Skeletal muscle satellite cell (primary cell): ENCODE measurements at regions not wholly inside any gene's neighbourhood (a gene's known extent, or its start where the extent isn't known, plus 50 kb on each side); places are given as distances from the start of the nearest gene placed in this dataset.

Experiments used
- H3K27me3 ChIP-seq: 2 replicates; pipeline ENCODE4 v1.7.0; 2013; ENCODE audit warnings: low read length; ENCODE audit not compliant: control insufficient read depth, insufficient read depth
- H3K36me3 ChIP-seq: 2 replicates; pipeline ENCODE4 v1.7.0; 2013; ENCODE audit warnings: mild to moderate bottlenecking, control low read depth, low read length; ENCODE audit not compliant: insufficient read depth
- H3K4me1 ChIP-seq: 2 replicates; pipeline ENCODE4 v1.7.0; 2013; ENCODE audit warnings: low read length; ENCODE audit not compliant: control insufficient read depth, insufficient read depth
- H3K4me2 ChIP-seq: 2 replicates; pipeline ENCODE4 v1.7.0; 2013; ENCODE audit warnings: mild to moderate bottlenecking, low read length
- H3K4me3 ChIP-seq: 2 replicates; pipeline ENCODE4 v1.7.0; 2013; ENCODE audit warnings: low read length
- H3K9ac ChIP-seq: 2 replicates; pipeline ENCODE4 v1.7.0; 2013; ENCODE audit warnings: mild to moderate bottlenecking, low read depth, low read length, moderate library complexity
- H3K9me3 ChIP-seq: replicated peaks from 2 replicates; pipeline ENCODE4 v1.7.0; 2013; ENCODE audit warnings: mild to moderate bottlenecking, control low read depth, low read length

DNA sequence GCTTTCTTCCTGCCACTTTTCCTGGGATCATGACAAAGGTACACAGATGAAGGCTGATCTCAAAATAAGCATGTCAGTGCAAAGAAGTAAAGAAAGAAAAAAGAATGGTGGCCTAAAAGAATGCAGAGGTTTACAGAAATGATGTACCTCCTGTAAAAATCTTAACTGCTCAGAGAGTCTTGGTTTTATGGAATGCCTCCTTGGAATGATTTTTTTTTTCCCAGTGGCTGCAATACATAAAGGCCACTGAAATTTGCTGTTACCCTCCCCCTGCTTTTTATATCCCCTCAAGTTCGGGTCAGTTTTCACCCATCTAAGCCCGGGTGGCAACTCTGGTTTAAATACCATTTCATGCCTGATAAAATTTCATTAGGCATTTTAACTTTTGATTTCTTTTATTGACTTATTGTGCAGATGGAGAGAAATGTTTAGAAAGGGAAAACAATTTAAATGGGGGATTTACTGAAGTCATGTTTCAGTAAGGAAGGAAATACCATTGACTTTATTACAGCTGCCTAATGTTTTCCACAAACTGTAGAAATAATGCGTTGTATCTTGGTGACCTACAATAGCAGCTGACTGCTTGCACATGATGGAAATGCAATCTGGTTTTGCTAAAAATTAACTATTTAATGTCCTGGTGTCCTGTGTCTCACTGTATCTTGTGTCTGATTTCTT is 102.5 kb downstream of the SAMD9 start:
- H3K36me3 ChIP-seq: no peaks in the 10 kb centered on the region
- no peaks in the 10 kb centered on the region for H3K27me3 ChIP-seq
- peak overlapping the region; percentile 62 for H3K9ac ChIP-seq
- peaks cover 66% of the 10 kb centered on the region for H3K4me1 ChIP-seq
- H3K4me3 ChIP-seq: no peak overlapping the region
- no peaks in the 10 kb centered on the region for H3K9me3 ChIP-seq
- peak overlapping the region; percentile 24 for H3K4me2 ChIP-seq

DNA sequence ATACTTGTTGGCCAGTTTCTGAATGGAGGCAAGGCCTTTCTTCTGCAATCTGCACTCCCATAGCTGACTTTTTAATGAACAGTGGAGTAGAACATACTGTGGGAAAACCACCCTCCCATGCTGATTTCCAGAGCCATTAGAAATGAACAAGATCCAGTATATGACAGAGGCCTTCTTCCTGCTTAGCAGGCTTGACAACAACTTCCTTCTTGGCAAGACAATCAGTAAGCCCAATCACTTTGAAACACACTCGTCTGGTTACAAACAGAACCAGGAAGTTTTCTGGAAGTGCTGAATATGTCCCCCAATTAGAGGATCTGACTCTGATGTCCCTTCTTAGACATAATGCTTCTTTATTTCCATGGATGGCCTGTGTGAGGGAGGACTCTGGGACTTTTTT is 103.4 kb downstream of the SAMD9 start:
- H3K9ac ChIP-seq: peak overlapping the region; percentile 26
- no peaks in the 10 kb centered on the region for H3K36me3 ChIP-seq

DNA sequence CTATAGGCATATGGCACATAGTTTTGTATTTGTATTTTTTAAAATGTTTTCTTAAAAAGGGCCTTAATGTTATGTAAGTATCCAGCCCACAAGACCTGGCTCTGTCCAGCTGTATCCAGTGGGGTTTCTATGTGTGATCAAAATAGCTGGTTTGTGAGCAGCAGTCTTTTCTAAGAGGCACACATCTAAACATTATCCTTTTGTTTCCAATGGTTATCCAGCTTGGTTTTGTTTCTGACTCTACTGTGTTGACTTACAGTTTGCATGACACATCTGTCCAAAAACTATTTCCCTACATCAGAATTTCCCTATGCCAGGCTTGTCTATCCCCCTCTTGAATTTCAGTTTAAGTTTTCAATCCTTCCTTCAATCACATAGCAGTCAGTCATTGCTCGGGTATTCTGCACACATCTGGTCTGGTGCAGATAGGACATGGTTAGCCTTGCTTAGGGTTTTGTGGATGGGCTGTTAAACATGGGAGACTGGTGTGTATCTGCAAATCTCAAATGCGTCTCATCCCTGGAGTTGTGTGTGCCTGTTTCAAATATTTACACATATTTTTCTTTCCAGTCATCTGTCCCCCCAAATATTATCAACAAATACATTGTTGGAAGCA is 104.2 kb downstream of the SAMD9 start:
- Histone ChIP-seq H3K27me3 (no peaks in the 10 kb centered on the region), H3K4me2 (no peak overlapping the region), H3K4me3 (no peak overlapping the region), H3K9me3 (no peaks in the 10 kb centered on the region), H3K4me1 (peaks cover 61% of the 10 kb centered on the region), H3K36me3 (no peaks in the 10 kb centered on the region), H3K9ac (no peak overlapping the region)

More for the DNA sequence above, 103.4 kb downstream of the SAMD9 start:
- Histone ChIP-seq H3K9me3 (no peaks in the 10 kb centered on the region), H3K27me3 (no peaks in the 10 kb centered on the region), H3K4me2 (no peak overlapping the region), H3K4me1 (peaks cover 66% of the 10 kb centered on the region), H3K4me3 (no peak overlapping the region)

DNA sequence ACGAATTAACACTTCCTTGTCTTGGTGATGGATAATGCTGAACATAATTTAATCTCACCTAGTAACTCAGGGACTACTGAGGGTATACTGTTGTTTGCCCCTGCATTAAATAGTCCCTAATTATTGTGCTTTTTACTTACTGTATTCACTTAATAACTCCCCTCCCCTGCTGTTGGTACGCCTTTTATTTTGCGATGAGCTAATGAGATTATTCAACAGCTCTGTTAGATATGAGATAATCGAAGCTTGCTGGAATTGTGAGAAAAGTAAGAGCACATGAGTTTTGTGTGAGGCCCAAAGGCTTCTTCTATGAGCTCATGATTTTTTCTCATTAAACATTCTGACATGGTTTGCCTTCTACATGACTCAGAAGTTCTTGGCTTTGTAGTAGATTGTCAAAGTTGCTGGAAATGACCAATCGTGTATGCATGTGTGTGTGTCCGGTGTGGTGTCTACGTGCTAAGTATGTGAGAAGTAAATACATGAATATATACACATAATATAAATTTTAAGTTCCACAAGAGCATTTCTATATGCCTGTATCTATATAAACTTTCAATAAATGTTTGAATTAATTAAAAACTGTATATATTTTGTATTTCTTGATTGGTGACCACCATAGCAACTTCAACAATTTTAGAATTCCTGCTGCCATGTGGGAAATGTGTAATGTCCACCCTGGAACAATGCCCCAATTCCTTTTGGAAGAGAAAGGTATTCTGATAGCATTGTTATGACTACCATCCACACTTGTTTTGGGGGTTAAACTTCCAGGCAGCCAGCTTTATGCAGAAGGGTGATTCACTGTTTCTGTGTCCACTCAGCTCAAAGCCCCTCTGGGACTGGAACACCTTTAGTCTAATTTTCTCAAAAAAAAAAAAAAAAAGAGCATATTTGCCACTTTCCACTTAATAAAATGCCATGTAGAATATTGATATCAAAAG is 106.2 kb downstream of the SAMD9 start:
- H3K4me2 ChIP-seq: peak overlapping the region; percentile 34
- H3K36me3 ChIP-seq: no peaks in the 10 kb centered on the region
- H3K4me3 ChIP-seq: no peak overlapping the region
- H3K9ac ChIP-seq: peak overlapping the region; percentile 64
- H3K4me1 ChIP-seq: peaks cover 47% of the 10 kb centered on the region
- no peaks in the 10 kb centered on the region for H3K9me3 ChIP-seq
- no peaks in the 10 kb centered on the region for H3K27me3 ChIP-seq

DNA sequence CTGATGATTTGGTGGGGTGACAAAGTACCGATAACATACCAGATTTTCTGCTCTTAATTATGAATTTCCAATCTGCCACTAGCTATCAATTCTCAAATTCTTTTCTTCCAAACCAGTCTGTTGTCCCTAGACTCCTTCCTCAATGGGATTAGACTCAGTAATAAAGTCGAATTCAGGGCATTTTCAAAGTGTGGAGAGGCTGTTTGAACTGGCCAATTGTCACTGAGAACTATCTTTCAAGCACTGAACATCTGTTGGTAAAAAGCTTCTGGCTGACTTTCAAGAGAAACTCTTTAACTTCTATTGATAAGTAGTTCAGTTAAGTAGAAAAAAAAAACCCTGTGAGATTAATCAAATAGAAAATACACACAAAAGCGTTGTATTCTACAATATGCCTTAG is 108.9 kb downstream of the SAMD9 start:
- no peaks in the 10 kb centered on the region for H3K27me3 ChIP-seq
- no peak overlapping the region for H3K4me2 ChIP-seq
- H3K4me3 ChIP-seq: no peak overlapping the region
- no peaks in the 10 kb centered on the region for H3K36me3 ChIP-seq
- H3K9ac ChIP-seq: no peak overlapping the region
- H3K4me1 ChIP-seq: peaks cover 21% of the 10 kb centered on the region
- H3K9me3 ChIP-seq: no peaks in the 10 kb centered on the region

DNA sequence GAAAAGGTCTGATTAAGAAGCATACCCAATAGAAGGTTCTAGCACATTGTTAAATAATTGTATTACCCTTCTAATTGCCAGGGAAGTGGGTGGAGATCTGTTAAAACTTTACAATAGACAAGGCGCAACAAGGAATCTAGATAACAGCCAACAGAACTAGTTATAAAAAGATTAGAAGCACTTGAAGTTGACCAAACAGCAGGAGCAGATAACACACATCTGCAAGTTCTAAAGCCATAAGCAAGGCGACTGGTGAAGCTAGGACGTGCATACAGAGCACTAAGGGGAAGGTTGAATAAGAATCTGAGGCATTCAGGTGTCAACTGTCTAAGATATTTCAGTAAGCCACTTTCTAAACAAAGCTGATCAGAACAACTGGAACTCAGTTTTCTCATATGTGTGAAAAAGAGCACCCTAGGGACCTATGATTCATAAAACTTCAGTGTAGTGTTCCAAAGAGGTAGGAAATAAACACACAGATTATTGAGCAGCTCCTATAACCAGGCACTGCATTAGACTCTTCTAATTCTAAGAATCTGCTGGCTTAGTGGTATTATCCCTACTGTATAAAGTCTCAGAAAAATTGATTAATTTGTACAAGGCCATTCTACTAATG is 111.2 kb downstream of the SAMD9 start:
- Histone ChIP-seq H3K4me3 (no peak overlapping the region), H3K4me2 (no peak overlapping the region), H3K9ac (no peak overlapping the region), H3K4me1 (peaks cover 8% of the 10 kb centered on the region), H3K36me3 (no peaks in the 10 kb centered on the region), H3K27me3 (no peaks in the 10 kb centered on the region), H3K9me3 (no peaks in the 10 kb centered on the region)

DNA sequence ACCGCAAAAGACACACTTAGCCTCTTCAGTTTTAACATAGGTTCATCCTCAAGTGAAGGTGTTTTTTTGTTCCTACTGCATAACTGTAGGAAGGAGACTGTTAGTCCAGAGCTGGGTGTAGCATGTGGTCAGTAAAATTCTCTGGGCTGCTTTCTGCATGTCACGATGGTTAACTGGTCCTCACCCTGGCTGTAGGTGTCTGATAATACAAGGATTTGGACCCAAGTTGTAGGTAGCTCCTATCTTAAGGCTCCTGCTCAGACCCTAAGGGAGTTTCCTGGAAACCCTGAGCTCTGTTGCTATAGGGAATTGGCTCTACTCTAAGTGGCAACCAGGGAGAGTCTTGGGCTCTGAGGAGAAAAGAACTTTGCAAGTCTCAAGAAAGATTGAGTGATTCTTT is 112.9 kb downstream of the SAMD9 start:
- no peak overlapping the region for H3K4me2 ChIP-seq
- no peak overlapping the region for H3K4me3 ChIP-seq
- H3K36me3 ChIP-seq: no peaks in the 10 kb centered on the region
- no peaks in the 10 kb centered on the region for H3K9me3 ChIP-seq
- no peaks in the 10 kb centered on the region for H3K27me3 ChIP-seq
- no peak overlapping the region for H3K9ac ChIP-seq
- H3K4me1 ChIP-seq: no peaks in the 10 kb centered on the region

DNA sequence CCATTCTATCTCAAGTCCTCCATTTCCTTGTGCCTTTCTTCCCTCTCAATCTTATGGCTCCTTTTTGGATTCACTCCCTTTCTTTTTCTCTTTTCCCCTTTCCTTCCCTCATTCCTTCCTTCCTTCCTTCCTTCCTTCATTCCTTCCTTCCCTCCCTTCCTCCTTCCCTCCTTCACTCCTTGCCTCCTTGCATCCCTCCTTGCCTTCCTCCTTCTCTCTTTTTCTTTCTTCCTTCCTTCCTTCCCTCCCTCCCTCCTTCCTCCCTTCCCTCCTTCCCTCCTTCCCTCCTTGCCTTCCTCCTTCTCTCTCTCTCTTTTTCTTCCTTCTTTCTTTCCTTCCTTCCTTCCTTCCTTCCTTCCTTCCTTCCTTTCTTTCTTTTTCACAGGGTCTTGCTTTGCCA is 120.1 kb downstream of the SAMD9 start:
- H3K4me3 ChIP-seq: no peak overlapping the region
- no peaks in the 10 kb centered on the region for H3K27me3 ChIP-seq
- H3K4me2 ChIP-seq: no peak overlapping the region
- H3K9me3 ChIP-seq: no peaks in the 10 kb centered on the region
- H3K9ac ChIP-seq: no peak overlapping the region
- no peaks in the 10 kb centered on the region for H3K36me3 ChIP-seq
- no peaks in the 10 kb centered on the region for H3K4me1 ChIP-seq

DNA sequence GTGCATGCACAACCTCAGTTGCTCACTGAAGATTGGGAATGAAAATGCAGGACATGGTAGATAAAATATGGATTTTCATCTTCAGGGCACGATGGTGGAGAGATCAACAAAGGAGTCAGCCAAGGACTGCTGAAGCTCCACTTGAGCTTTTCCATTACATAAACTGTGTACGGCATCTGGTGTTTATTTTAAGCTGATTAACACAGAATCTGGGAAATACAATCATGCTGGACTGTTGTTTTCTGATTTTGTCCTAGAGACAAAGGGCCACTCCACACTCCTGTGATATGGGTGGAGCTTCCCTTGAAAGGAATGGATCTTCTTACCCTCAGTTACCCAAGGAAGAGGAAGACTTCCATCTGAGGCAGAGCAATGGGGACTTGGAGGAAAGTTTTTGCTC is 120.6 kb downstream of the SAMD9 start:
- Histone ChIP-seq H3K36me3 (no peaks in the 10 kb centered on the region), H3K9ac (no peak overlapping the region), H3K4me3 (no peak overlapping the region), H3K9me3 (no peaks in the 10 kb centered on the region), H3K27me3 (no peaks in the 10 kb centered on the region), H3K4me1 (no peaks in the 10 kb centered on the region), H3K4me2 (no peak overlapping the region)

DNA sequence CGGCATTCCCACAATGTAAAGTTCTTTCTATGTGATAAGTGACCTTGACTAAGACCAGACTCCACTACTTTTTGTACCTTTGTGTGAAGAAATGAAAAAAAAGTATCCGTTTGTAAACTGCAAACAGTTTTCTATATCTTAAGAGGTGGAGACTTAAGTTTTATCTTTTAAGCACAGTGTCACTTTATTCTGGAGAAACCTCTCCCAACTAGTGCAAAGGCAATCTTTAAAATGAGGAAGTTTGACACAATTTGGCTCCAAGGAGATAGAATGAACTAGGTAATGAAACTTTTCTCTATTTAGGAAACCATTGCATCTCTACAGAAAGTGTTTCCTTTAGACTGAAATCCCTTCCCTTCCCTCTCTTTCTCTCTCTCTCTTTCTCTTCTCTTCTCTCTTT is 122.9 kb downstream of the SAMD9 start:
- Histone ChIP-seq H3K9ac (no peak overlapping the region), H3K27me3 (no peaks in the 10 kb centered on the region), H3K4me2 (no peak overlapping the region), H3K9me3 (no peaks in the 10 kb centered on the region), H3K4me1 (no peaks in the 10 kb centered on the region), H3K4me3 (no peak overlapping the region), H3K36me3 (no peaks in the 10 kb centered on the region)

DNA sequence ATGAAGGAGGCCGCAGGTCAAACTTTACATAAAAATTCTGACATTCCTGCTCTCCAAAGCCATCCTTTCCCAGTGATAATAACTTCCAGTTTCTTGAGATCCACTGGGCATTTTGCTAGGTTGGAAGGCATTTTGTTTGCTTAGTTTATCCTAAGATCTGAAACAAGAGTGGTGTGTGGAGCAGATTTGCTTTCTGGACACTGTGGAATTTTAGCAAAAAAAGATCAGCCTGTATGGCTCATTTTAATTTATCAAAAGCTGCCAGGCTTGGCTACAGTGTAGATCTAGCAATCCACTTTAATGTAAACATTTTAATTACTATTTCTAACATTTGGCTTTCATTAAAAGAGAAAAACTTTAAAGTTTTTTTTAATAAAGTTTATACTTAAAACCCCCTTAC is 124.8 kb downstream of the SAMD9 start:
- no peak overlapping the region for H3K4me2 ChIP-seq
- no peaks in the 10 kb centered on the region for H3K27me3 ChIP-seq
- no peak overlapping the region for H3K9ac ChIP-seq
- H3K36me3 ChIP-seq: no peaks in the 10 kb centered on the region
- no peak overlapping the region for H3K4me3 ChIP-seq
- H3K4me1 ChIP-seq: no peaks in the 10 kb centered on the region
- no peaks in the 10 kb centered on the region for H3K9me3 ChIP-seq
